LNCAP (cell line): ENCODE measurements at regions not wholly inside any gene's neighbourhood (a gene's known extent, or its start where the extent isn't known, plus 50 kb on each side); places are given as distances from the start of the nearest gene placed in this dataset.

Experiments
- TF ChIP-seq, protein P1 (sequence below): fragments of 450-650 bp; IDR thresholded peaks from 2 replicates; pipeline ENCODE4 v1.5.1; 2017; ENCODE audit warnings: mild to moderate bottlenecking

DNA sequence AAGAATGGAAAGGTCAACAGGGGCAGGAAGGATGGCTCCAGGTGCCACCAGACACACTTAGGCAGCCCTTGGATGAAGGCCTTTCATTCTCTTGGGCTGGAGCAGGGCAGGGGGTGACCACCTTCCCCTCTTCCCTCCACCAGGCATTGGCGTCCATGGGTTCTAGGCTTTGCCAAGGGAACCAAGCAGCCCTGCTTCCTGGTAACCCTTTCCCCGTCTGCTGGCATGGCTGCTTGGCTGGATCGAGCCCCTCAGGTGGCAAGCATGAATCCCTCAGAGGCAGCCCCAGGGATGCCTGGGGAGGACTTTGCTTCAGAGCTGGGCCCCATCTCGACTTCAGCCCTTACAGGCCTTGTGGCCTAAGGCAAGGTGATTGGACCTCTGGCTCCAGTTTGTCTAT lies 185.1 kb upstream of the SYT13 start:
- TF ChIP-seq, protein P1, sequence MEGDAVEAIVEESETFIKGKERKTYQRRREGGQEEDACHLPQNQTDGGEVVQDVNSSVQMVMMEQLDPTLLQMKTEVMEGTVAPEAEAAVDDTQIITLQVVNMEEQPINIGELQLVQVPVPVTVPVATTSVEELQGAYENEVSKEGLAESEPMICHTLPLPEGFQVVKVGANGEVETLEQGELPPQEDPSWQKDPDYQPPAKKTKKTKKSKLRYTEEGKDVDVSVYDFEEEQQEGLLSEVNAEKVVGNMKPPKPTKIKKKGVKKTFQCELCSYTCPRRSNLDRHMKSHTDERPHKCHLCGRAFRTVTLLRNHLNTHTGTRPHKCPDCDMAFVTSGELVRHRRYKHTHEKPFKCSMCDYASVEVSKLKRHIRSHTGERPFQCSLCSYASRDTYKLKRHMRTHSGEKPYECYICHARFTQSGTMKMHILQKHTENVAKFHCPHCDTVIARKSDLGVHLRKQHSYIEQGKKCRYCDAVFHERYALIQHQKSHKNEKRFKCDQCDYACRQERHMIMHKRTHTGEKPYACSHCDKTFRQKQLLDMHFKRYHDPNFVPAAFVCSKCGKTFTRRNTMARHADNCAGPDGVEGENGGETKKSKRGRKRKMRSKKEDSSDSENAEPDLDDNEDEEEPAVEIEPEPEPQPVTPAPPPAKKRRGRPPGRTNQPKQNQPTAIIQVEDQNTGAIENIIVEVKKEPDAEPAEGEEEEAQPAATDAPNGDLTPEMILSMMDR = no peak

DNA sequence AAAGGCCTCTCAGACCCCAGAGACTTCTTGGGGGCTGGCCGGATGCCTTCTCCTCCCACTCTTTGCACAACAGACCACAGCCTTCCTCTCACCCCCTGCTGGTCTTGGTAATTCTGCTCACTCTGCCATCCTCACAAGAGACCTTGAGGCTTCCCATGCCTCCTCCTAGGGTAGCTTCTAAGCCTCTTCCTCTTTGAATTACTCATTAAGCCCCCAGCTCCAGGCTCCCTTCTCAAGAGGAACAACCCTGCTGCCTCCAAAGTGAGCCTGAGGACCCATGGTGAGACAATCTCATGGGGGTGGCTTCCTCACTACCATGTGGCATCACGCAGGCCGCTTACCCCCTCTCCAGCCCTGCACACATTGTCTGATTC lies 184.6 kb upstream of the SYT13 start:
- TF ChIP-seq, protein P1 = no peak

- TF ChIP-seq, protein P1 = no peak
Observed at GRCh38 chr11:45470151-45470793, 184.1 kb upstream of the SYT13 start.

- TF ChIP-seq, protein P1 = no peak
Observed at GRCh38 chr11:45468267-45468856, 182.2 kb upstream of the SYT13 start.

GRCh38 chr11:45463541-45463940 lies 177.4 kb upstream of the SYT13 start:
- TF ChIP-seq, protein P1 = no peak

- TF ChIP-seq, protein P1 = no peak
Observed at GRCh38 chr11:45461514-45461913, 175.4 kb upstream of the SYT13 start.

DNA sequence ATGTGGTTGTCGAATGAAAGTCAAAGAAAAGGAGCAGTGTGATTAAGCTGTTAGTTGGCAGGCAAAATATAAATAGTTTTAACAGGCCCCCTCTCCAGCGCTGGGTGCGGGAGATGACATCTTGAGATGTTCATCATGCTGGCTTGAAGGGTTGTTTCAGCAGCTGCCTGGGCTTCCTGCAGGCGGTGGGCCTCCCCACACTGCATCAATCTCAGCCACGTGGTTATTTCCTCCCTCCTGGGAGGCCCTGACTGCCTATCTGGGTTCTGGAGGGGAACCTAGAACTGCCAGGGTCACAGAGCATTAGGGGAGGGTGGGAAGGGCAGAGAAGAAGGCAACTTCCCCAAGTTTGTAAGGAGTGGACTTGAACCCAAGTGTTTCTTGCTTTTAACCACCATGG lies 173.3 kb upstream of the SYT13 start:
- TF ChIP-seq, protein P1 = no peak

GRCh38 chr11:45458269-45458668 lies 172.1 kb upstream of the SYT13 start:
- TF ChIP-seq, protein P1 = no peak
